ENCODE measurements at regions not wholly inside any gene's neighbourhood (a gene's known extent, or its start where the extent isn't known, plus 50 kb on each side); places are given as distances from the start of the nearest gene placed in this dataset.

DNA sequence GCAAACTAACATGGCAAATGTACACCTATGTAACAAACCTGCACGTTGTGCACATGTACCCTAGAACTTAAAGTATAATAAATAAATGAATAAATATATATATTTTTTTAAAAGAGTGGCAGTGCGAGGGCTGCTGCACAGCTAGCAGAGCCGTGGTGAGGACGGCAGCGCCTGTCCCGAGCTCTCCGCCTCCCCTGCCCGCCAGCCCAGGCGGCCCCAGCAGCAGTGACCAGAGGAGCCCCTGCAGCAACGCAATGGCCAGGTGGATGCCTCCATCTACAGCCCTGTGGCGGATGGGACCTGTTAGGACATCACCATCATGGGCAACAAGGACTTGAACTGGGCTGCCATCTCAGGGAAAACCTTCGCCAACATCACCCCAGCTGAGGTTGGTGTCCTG lies 351.9 kb downstream of the FAM72C start:
- intact Hi-C loops (cut with micrococcal nuclease; ENCODE audit: unreplicated experiment), result no loop called here
- Mint-ChIP-seq H3K27me3 (ENCODE audit: unreplicated experiment) (peaks cover 8% of the 10 kb centered on the region), H3K4me3 (ENCODE audit: low read depth, unreplicated experiment) (no peak overlapping the region), H3K27ac (ENCODE audit: unreplicated experiment) (no peak overlapping the region), H3K36me3 (ENCODE audit: insufficient read depth, unreplicated experiment) (no peaks in the 10 kb centered on the region), H3K4me1 (ENCODE audit: low read depth, unreplicated experiment) (no peaks in the 10 kb centered on the region), H3K9me3 (ENCODE audit: low read depth, unreplicated experiment) (peaks cover 2% of the 10 kb centered on the region)
- no peak for DNase-seq
- TF ChIP-seq, protein P1, sequence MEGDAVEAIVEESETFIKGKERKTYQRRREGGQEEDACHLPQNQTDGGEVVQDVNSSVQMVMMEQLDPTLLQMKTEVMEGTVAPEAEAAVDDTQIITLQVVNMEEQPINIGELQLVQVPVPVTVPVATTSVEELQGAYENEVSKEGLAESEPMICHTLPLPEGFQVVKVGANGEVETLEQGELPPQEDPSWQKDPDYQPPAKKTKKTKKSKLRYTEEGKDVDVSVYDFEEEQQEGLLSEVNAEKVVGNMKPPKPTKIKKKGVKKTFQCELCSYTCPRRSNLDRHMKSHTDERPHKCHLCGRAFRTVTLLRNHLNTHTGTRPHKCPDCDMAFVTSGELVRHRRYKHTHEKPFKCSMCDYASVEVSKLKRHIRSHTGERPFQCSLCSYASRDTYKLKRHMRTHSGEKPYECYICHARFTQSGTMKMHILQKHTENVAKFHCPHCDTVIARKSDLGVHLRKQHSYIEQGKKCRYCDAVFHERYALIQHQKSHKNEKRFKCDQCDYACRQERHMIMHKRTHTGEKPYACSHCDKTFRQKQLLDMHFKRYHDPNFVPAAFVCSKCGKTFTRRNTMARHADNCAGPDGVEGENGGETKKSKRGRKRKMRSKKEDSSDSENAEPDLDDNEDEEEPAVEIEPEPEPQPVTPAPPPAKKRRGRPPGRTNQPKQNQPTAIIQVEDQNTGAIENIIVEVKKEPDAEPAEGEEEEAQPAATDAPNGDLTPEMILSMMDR (IDR thresholded peaks at IDR 0.05; ENCODE audit: unreplicated experiment), result no peak
- CTCF ChIA-PET, result no interaction called here
- BruUV-seq (replicated peaks), result no TSS peak

DNA sequence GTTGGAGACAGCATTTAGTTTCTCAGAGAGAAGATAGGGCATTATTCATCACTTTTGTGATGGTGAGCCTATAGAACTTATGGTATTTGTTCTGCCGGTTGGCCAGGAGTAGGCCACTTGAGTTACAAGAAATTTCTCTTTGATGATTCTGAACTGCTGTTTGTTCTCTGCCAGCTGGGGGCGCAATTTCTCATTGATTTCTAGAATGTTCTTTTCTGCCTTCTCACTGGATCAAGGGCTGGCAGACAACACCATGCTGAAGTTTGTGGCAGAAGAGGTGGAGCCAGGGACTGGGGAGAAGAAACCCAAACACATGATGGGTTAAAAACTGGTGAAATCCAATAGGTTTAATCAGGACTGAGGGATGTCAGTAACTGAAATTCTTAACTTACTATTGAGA lies 360.6 kb downstream of the FAM72C start:
- no peaks in the 10 kb centered on the region for H3K36me3 Mint-ChIP-seq (ENCODE audit: insufficient read depth, unreplicated experiment)
- H3K4me1 Mint-ChIP-seq (ENCODE audit: low read depth, unreplicated experiment), result no peaks in the 10 kb centered on the region
- BruUV-seq (replicated peaks), result no TSS peak
- no peak overlapping the region for H3K4me3 Mint-ChIP-seq (ENCODE audit: low read depth, unreplicated experiment)
- H3K9me3 Mint-ChIP-seq (ENCODE audit: low read depth, unreplicated experiment), result peaks cover 2% of the 10 kb centered on the region
- H3K27me3 Mint-ChIP-seq (ENCODE audit: unreplicated experiment), result peaks cover 25% of the 10 kb centered on the region
- CTCF ChIA-PET, result no interaction called here
- intact Hi-C loops (cut with micrococcal nuclease; ENCODE audit: unreplicated experiment), result no loop called here
- H3K27ac Mint-ChIP-seq (ENCODE audit: unreplicated experiment), result no peak overlapping the region
- DNase-seq, result no peak
- TF ChIP-seq, protein P1 (IDR thresholded peaks at IDR 0.05; ENCODE audit: unreplicated experiment), result no peak

GRCh38 chr1:143610196-143610595 lies 361.6 kb downstream of the FAM72C start:
- H3K9me3 Mint-ChIP-seq (ENCODE audit: low read depth, unreplicated experiment), result no peaks in the 10 kb centered on the region
- H3K27ac Mint-ChIP-seq (ENCODE audit: unreplicated experiment), result no peak overlapping the region
- H3K4me3 Mint-ChIP-seq (ENCODE audit: low read depth, unreplicated experiment), result no peak overlapping the region
- H3K4me1 Mint-ChIP-seq (ENCODE audit: low read depth, unreplicated experiment), result no peaks in the 10 kb centered on the region
- CTCF ChIA-PET, result no interaction called here
- TF ChIP-seq, protein P1 (IDR thresholded peaks at IDR 0.05; ENCODE audit: unreplicated experiment), result no peak
- DNase-seq, result no peak
- no TSS peak for BruUV-seq (replicated peaks)
- no peaks in the 10 kb centered on the region for H3K36me3 Mint-ChIP-seq (ENCODE audit: insufficient read depth, unreplicated experiment)
- peaks cover 25% of the 10 kb centered on the region for H3K27me3 Mint-ChIP-seq (ENCODE audit: unreplicated experiment)
- intact Hi-C loops (cut with micrococcal nuclease; ENCODE audit: unreplicated experiment), result no loop called here

DNA sequence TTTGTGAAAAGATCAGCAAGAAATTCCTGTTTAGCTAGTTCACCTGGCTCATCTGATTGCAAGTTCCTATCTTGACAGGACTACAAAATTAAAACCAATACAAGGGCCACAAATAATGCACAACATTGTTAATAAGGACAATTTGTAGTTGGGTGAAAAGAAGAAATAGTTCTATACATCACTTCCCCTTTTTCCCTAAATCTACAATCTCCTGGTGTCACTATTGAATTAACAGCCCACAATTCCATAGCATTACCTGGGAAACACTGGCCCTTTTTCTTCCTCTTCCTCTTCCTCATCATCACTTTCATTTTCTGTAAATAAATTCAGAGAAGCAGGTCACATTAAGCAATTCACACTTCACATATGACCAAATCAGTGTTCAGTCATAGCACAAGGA lies 366.9 kb downstream of the FAM72C start:
- TF ChIP-seq, protein P1 (IDR thresholded peaks at IDR 0.05; ENCODE audit: unreplicated experiment), result no peak
- BruUV-seq (replicated peaks), result no TSS peak
- CTCF ChIA-PET, result no interaction called here
- intact Hi-C loops (cut with micrococcal nuclease; ENCODE audit: unreplicated experiment), result no loop called here
- no peak overlapping the region for H3K27ac Mint-ChIP-seq (ENCODE audit: unreplicated experiment)
- H3K4me1 Mint-ChIP-seq (ENCODE audit: low read depth, unreplicated experiment), result no peaks in the 10 kb centered on the region
- no peak for DNase-seq
- no peaks in the 10 kb centered on the region for H3K36me3 Mint-ChIP-seq (ENCODE audit: insufficient read depth, unreplicated experiment)
- no peaks in the 10 kb centered on the region for H3K9me3 Mint-ChIP-seq (ENCODE audit: low read depth, unreplicated experiment)
- peaks cover 43% of the 10 kb centered on the region for H3K27me3 Mint-ChIP-seq (ENCODE audit: unreplicated experiment)
- no peak overlapping the region for H3K4me3 Mint-ChIP-seq (ENCODE audit: low read depth, unreplicated experiment)

GRCh38 chr1:143584508-143584907 lies 387.3 kb downstream of the FAM72C start:
- H3K4me3 Mint-ChIP-seq (ENCODE audit: low read depth, unreplicated experiment), result no peak overlapping the region
- intact Hi-C loops (cut with micrococcal nuclease; ENCODE audit: unreplicated experiment), result no loop called here
- peaks cover 9% of the 10 kb centered on the region for H3K27me3 Mint-ChIP-seq (ENCODE audit: unreplicated experiment)
- H3K9me3 Mint-ChIP-seq (ENCODE audit: low read depth, unreplicated experiment), result peaks cover 4% of the 10 kb centered on the region
- no TSS peak for BruUV-seq (replicated peaks)
- H3K4me1 Mint-ChIP-seq (ENCODE audit: low read depth, unreplicated experiment), result no peaks in the 10 kb centered on the region
- H3K36me3 Mint-ChIP-seq (ENCODE audit: insufficient read depth, unreplicated experiment), result no peaks in the 10 kb centered on the region
- no peak overlapping the region for H3K27ac Mint-ChIP-seq (ENCODE audit: unreplicated experiment)
- TF ChIP-seq, protein P1 (IDR thresholded peaks at IDR 0.05; ENCODE audit: unreplicated experiment), result no peak
- DNase-seq, result no peak
- CTCF ChIA-PET, result no interaction called here

All from Calu3 (cell line).